ENCODE measurements at regions not wholly inside any gene's neighbourhood (a gene's known extent, or its start where the extent isn't known, plus 50 kb on each side); places are given as distances from the start of the nearest gene placed in this dataset.

- DNase-seq (no peak), ATAC-seq (no peak)
- H3K27me3 Mint-ChIP-seq: no peaks in the 10 kb centered on the region
- no peak overlapping the region for H3K27ac Mint-ChIP-seq
- H3K36me3 Mint-ChIP-seq (ENCODE audit: low read depth): no peaks in the 10 kb centered on the region
- H3K9me3 Mint-ChIP-seq: peaks cover 13% of the 10 kb centered on the region
- no peak overlapping the region for H3K4me3 Mint-ChIP-seq
- no peaks in the 10 kb centered on the region for H3K4me1 Mint-ChIP-seq
Observed at GRCh38 chr2:57558312-57558711, 488.3 kb upstream of the VRK2 start.

- ATAC-seq (no peak), DNase-seq (no peak)
- H3K27me3 Mint-ChIP-seq: no peaks in the 10 kb centered on the region
- H3K27ac Mint-ChIP-seq: no peak overlapping the region
- H3K9me3 Mint-ChIP-seq: peaks cover 3% of the 10 kb centered on the region
- H3K36me3 Mint-ChIP-seq (ENCODE audit: low read depth): no peaks in the 10 kb centered on the region
- H3K4me3 Mint-ChIP-seq: no peak overlapping the region
- H3K4me1 Mint-ChIP-seq: no peaks in the 10 kb centered on the region
Observed at GRCh38 chr2:57562495-57562894, 484.1 kb upstream of the VRK2 start.

- peaks cover 3% of the 10 kb centered on the region for H3K9me3 Mint-ChIP-seq
Observed at GRCh38 chr2:57563015-57563414, 483.6 kb upstream of the VRK2 start.

GRCh38 chr2:57567245-57567644, 479.4 kb upstream of the VRK2 start:
- DNase-seq (no peak), ATAC-seq (no peak)
- Mint-ChIP-seq H3K36me3 (ENCODE audit: low read depth) (no peaks in the 10 kb centered on the region), H3K27ac (no peak overlapping the region), H3K9me3 (no peaks in the 10 kb centered on the region), H3K4me3 (no peak overlapping the region), H3K4me1 (no peaks in the 10 kb centered on the region), H3K27me3 (no peaks in the 10 kb centered on the region)

More at GRCh38 chr2:57563015-57563414, 483.6 kb upstream of the VRK2 start:
- no peak overlapping the region for H3K27ac Mint-ChIP-seq
- no peak for DNase-seq
- no peak overlapping the region for H3K4me3 Mint-ChIP-seq
- no peaks in the 10 kb centered on the region for H3K36me3 Mint-ChIP-seq (ENCODE audit: low read depth)
- no peaks in the 10 kb centered on the region for H3K4me1 Mint-ChIP-seq
- no peak for ATAC-seq
- no peaks in the 10 kb centered on the region for H3K27me3 Mint-ChIP-seq

DNA sequence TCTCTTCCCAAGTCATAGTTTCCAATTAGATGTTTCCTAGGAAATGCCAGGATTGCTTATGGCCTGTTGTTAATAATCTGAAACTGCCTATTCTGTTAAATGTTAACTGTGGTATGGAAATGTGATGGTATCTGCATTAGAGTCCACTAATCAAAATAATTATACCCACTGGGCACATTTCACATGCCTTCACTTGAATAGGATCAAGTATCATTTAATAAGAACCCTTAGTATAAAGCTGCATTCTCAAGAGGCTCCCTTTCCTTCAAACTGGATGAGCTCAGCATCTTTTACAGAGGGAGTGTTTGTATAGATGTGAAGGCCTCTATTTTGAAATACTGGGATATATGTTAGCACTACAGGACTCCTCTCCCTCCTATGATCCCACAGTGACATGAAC, 477.2 kb upstream of the VRK2 start:
- ATAC-seq (no peak), DNase-seq (no peak)
- Mint-ChIP-seq H3K27ac (no peak overlapping the region), H3K36me3 (ENCODE audit: low read depth) (no peaks in the 10 kb centered on the region), H3K4me1 (no peaks in the 10 kb centered on the region), H3K27me3 (no peaks in the 10 kb centered on the region), H3K9me3 (peaks cover 16% of the 10 kb centered on the region), H3K4me3 (no peak overlapping the region)

- ATAC-seq: no peak
- H3K9me3 Mint-ChIP-seq: peaks cover 16% of the 10 kb centered on the region
- no peak overlapping the region for H3K27ac Mint-ChIP-seq
- H3K4me3 Mint-ChIP-seq: no peak overlapping the region
- H3K4me1 Mint-ChIP-seq: no peaks in the 10 kb centered on the region
- no peaks in the 10 kb centered on the region for H3K36me3 Mint-ChIP-seq (ENCODE audit: low read depth)
- no peak for DNase-seq
- no peaks in the 10 kb centered on the region for H3K27me3 Mint-ChIP-seq
Observed at GRCh38 chr2:57570961-57571360, 475.6 kb upstream of the VRK2 start.

- no peaks in the 10 kb centered on the region for H3K27me3 Mint-ChIP-seq
- H3K9me3 Mint-ChIP-seq: peaks cover 21% of the 10 kb centered on the region
- no peak overlapping the region for H3K27ac Mint-ChIP-seq
- no peak for DNase-seq
- H3K4me1 Mint-ChIP-seq: no peaks in the 10 kb centered on the region
- no peak for ATAC-seq
- no peak overlapping the region for H3K4me3 Mint-ChIP-seq
- no peaks in the 10 kb centered on the region for H3K36me3 Mint-ChIP-seq (ENCODE audit: low read depth)
Observed at GRCh38 chr2:57575700-57576268, 470.8 kb upstream of the VRK2 start.

DNA sequence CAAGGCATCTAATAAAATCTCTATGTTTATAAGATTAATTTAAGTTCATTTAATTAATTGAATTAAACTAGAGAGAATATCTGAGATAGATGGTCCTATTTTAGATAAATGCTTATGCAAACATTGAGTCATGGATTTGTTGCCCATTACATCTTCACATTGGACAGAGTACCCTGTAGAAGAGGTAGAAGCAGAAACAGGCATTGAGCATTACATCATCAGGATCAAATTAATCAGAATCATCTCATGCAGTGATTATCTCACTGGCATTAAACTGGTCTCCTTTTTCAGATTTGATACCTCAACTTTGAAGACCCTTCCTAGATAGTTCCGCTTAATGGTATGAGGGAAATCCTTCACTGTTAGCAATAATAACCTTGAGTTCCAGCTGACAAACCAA, 469.6 kb upstream of the VRK2 start:
- Mint-ChIP-seq H3K4me3 (no peak overlapping the region), H3K27me3 (no peaks in the 10 kb centered on the region), H3K27ac (no peak overlapping the region), H3K36me3 (ENCODE audit: low read depth) (no peaks in the 10 kb centered on the region), H3K9me3 (peaks cover 21% of the 10 kb centered on the region), H3K4me1 (no peaks in the 10 kb centered on the region)
- DNase-seq (no peak), ATAC-seq (no peak)

DNA sequence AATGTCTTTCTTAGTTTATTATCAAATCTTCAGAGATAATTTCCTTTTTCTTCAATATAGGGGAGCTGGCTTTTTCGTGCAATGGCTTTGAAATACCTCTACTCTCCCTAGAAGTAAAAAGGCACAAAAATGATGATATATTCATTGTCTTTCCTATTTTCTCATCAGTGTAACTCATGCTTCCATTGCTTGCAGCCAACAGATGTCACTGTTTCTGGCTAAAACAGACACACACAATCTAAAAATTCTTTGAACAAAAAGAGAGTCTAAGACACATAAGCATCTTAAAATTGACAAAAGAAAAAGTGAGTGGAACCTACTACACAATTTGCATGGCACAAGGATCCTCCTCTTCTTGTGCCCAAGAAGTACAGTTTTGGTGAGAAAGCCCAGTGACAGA, 448.7 kb upstream of the VRK2 start:
- Mint-ChIP-seq H3K9me3 (peaks cover 8% of the 10 kb centered on the region), H3K27ac (no peak overlapping the region), H3K27me3 (no peaks in the 10 kb centered on the region), H3K4me3 (no peak overlapping the region), H3K4me1 (no peaks in the 10 kb centered on the region), H3K36me3 (ENCODE audit: low read depth) (no peaks in the 10 kb centered on the region)
- DNase-seq (no peak), ATAC-seq (no peak)

DNA sequence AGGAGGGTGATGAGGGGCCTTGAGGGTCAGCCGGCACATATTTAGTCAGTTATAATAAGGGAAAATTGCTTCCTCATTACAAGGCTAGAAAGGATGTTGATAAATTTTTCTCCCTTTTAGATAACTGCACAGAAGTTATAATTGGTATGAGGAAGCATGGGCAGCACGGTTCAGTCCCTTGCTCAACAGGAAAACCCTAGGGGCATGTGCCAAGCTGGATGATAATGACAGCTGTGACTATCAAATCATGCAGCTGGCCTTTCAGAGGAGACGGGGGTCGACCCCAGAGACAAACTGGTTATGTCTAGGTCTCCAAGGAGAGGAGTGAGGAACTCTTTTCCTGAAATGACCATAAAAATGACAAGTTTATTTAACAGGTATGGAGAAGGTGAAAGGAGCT, 448.1 kb upstream of the VRK2 start:
- H3K4me3 Mint-ChIP-seq: no peak overlapping the region
- H3K9me3 Mint-ChIP-seq: peaks cover 8% of the 10 kb centered on the region
- H3K27me3 Mint-ChIP-seq: no peaks in the 10 kb centered on the region
- no peak for ATAC-seq
- H3K27ac Mint-ChIP-seq: no peak overlapping the region
- H3K36me3 Mint-ChIP-seq (ENCODE audit: low read depth): no peaks in the 10 kb centered on the region
- no peak for DNase-seq
- no peaks in the 10 kb centered on the region for H3K4me1 Mint-ChIP-seq

GRCh38 chr2:57602733-57603132, 443.9 kb upstream of the VRK2 start:
- ATAC-seq (no peak), DNase-seq (no peak)
- no peaks in the 10 kb centered on the region for H3K4me1 Mint-ChIP-seq
- H3K4me3 Mint-ChIP-seq: no peak overlapping the region
- no peak overlapping the region for H3K27ac Mint-ChIP-seq
- H3K27me3 Mint-ChIP-seq: no peaks in the 10 kb centered on the region
- peaks cover 26% of the 10 kb centered on the region for H3K9me3 Mint-ChIP-seq
- H3K36me3 Mint-ChIP-seq (ENCODE audit: low read depth): no peaks in the 10 kb centered on the region

GRCh38 chr2:57614988-57615387, 431.6 kb upstream of the VRK2 start:
- no peak for DNase-seq
- Mint-ChIP-seq H3K4me1 (no peaks in the 10 kb centered on the region), H3K27me3 (no peaks in the 10 kb centered on the region), H3K4me3 (no peak overlapping the region), H3K9me3 (peaks cover 1% of the 10 kb centered on the region), H3K27ac (no peak overlapping the region), H3K36me3 (ENCODE audit: low read depth) (no peaks in the 10 kb centered on the region)
- no peak for ATAC-seq

DNA sequence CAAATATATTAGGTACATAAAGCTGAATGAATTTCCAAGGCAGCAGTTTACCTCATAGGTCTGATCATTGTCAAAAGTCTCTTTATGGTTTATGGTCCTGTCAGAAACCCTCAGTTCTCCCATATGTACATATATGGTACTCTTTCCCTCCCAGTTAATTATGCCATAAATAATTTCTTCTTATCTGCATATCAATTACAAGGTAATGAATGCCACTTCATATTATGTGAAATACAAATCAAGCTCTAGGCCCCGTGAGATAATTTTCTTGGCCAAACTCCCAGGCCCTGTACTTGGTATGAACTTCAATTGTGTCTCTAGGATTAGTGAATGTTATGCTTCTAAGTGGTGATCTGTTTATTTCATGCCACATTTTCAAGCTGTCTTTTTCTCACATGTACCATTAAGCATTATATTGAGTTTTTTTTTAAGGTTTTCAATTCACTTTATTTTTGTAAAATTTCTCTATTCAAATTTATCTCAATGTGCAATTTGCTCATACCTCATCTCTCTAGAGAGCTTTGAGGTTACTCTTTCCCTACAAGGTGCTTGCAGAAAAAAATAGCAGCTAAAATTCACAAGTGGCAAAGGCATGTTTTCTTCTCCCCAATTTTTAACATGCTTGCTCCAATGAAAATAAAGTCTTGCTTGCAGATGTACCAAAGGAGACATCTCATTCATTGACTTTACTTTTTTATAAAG, 430.6 kb upstream of the VRK2 start:
- Mint-ChIP-seq H3K4me1 (no peaks in the 10 kb centered on the region), H3K4me3 (no peak overlapping the region), H3K27me3 (no peaks in the 10 kb centered on the region), H3K27ac (no peak overlapping the region), H3K9me3 (no peaks in the 10 kb centered on the region), H3K36me3 (ENCODE audit: low read depth) (no peaks in the 10 kb centered on the region)
- DNase-seq: no peak
- no peak for ATAC-seq

DNA sequence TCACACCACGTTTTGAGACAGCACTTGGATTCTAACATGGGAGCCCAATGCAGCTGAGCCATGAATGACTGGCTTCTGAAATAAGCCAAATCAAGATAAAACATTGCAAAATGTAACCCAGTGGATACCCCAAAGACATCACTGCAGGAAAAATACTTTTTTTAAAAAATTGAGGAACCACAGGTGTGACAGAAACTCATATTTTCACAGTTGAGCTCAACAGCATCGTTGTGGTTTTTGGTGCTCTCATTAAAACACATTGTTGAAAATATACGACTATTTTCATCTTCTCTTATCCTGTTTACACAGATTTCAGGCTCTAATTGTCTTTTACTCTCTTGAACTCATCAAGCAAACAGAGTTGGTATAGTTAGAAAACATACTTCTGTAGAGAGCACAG, 429.3 kb upstream of the VRK2 start:
- ATAC-seq (no peak), DNase-seq (no peak)
- Mint-ChIP-seq H3K27ac (no peak overlapping the region), H3K4me3 (no peak overlapping the region), H3K36me3 (ENCODE audit: low read depth) (no peaks in the 10 kb centered on the region), H3K27me3 (no peaks in the 10 kb centered on the region), H3K9me3 (no peaks in the 10 kb centered on the region), H3K4me1 (no peaks in the 10 kb centered on the region)

- Mint-ChIP-seq H3K27me3 (no peaks in the 10 kb centered on the region), H3K27ac (no peak overlapping the region), H3K36me3 (ENCODE audit: low read depth) (no peaks in the 10 kb centered on the region), H3K4me3 (no peak overlapping the region), H3K4me1 (no peaks in the 10 kb centered on the region), H3K9me3 (no peaks in the 10 kb centered on the region)
- no peak for ATAC-seq
- DNase-seq: no peak
Observed at GRCh38 chr2:57621122-57621663, 425.4 kb upstream of the VRK2 start.

Data from activated naive CD8-positive, alpha-beta T cell treated with anti-CD3 and anti-CD28 coated beads, Interleukin-2, amount 50 U/mL, for 24 hours (primary cell).